ENCODE measurements at regions not wholly inside any gene's neighbourhood (a gene's known extent, or its start where the extent isn't known, plus 50 kb on each side); places are given as distances from the start of the nearest gene placed in this dataset.

DNA sequence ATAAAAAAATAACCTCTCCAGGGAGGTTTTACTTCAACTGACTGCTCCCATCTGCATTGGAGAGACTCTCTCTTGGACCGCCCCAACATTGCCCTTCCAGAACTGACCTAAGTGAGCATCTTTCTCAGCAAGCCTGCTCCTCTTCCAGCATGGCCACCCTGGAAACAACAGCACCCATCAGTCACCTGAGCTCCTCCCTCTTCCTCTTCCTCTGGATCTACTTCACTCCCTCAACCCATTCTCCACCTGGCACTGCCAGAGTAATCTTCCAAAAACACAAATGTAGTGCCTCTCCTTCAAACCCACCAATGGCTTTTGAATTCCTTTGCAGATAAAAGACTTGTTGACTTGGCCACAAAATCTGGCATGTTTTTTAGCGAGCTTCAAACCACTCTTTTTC lies 128.8 kb upstream of the NR2F2 start:
- TF ChIP-seq, protein P1, sequence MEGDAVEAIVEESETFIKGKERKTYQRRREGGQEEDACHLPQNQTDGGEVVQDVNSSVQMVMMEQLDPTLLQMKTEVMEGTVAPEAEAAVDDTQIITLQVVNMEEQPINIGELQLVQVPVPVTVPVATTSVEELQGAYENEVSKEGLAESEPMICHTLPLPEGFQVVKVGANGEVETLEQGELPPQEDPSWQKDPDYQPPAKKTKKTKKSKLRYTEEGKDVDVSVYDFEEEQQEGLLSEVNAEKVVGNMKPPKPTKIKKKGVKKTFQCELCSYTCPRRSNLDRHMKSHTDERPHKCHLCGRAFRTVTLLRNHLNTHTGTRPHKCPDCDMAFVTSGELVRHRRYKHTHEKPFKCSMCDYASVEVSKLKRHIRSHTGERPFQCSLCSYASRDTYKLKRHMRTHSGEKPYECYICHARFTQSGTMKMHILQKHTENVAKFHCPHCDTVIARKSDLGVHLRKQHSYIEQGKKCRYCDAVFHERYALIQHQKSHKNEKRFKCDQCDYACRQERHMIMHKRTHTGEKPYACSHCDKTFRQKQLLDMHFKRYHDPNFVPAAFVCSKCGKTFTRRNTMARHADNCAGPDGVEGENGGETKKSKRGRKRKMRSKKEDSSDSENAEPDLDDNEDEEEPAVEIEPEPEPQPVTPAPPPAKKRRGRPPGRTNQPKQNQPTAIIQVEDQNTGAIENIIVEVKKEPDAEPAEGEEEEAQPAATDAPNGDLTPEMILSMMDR (IDR thresholded peaks at IDR 0.05): no peak
- TF ChIP-seq POLR2A (IDR thresholded peaks at IDR 0.05): no peak

Measured in uterus (tissue), 2 donors.